ENCODE measurements at regions not wholly inside any gene's neighbourhood (a gene's known extent, or its start where the extent isn't known, plus 50 kb on each side); places are given as distances from the start of the nearest gene placed in this dataset.
"Not testable (repeated sequence)": the region's sequence is repeated elsewhere in the genome, so short reads cannot be mapped to it uniquely, and the experiment has no call there.

GRCh38 chr10:28471652-28472050, 61.3 kb upstream of the WAC start:
- WGBS, 2 donors, result 91 to 92% methylated on average over 6 of the region's 6 CpGs
- no peak for TF ChIP-seq POLR2A (IDR thresholded peaks at IDR 0.05)
- no peak for TF ChIP-seq EP300 (IDR thresholded peaks at IDR 0.05)
- no peaks in the 10 kb centered on the region for H3K4me1 ChIP-seq
- no peaks in the 10 kb centered on the region for H3K9me3 ChIP-seq
- no peak overlapping the region for H3K4me3 ChIP-seq
- no peaks in the 10 kb centered on the region for H3K36me3 ChIP-seq
- intact Hi-C loops (cut with DNase I), result no loop called here
- no peaks in the 10 kb centered on the region for H3K27me3 ChIP-seq
- no peak overlapping the region for H3K27ac ChIP-seq
- DNase-seq, result no peak

- DNase-seq, result no peak
- Histone ChIP-seq H3K27me3 (no peaks in the 10 kb centered on the region), H3K4me1 (no peaks in the 10 kb centered on the region), H3K4me3 (no peak overlapping the region), H3K27ac (no peak overlapping the region), H3K36me3 (no peaks in the 10 kb centered on the region), H3K9me3 (no peaks in the 10 kb centered on the region)
- TF ChIP-seq POLR2A (IDR thresholded peaks at IDR 0.05) (no peak), POLR2AphosphoS5 (IDR thresholded peaks at IDR 0.05) (no peak), EP300 (IDR thresholded peaks at IDR 0.05) (no peak), CTCF (IDR thresholded peaks at IDR 0.05) (no peak)
- intact Hi-C loops (cut with DNase I), result no loop called here
- 37 to 43% methylated on average over 1 of the region's 1 CpG for WGBS, 2 donors
Observed at GRCh38 chr10:28478646-28479045, 54.3 kb upstream of the WAC start.

GRCh38 chr10:28479425-28479865, 53.5 kb upstream of the WAC start:
- 54 to 72% methylated on average over 5 of the region's 5 CpGs for WGBS, 2 donors
- H3K4me1 ChIP-seq, result no peaks in the 10 kb centered on the region
- H3K36me3 ChIP-seq, result no peaks in the 10 kb centered on the region
- no peak overlapping the region for H3K4me3 ChIP-seq
- H3K9me3 ChIP-seq, result no peaks in the 10 kb centered on the region
- intact Hi-C loops (cut with DNase I), result no loop called here
- no peak for TF ChIP-seq POLR2A (IDR thresholded peaks at IDR 0.05)
- TF ChIP-seq POLR2AphosphoS5 (IDR thresholded peaks at IDR 0.05), result no peak
- no peak for TF ChIP-seq CTCF (IDR thresholded peaks at IDR 0.05)
- no peak for TF ChIP-seq EP300 (IDR thresholded peaks at IDR 0.05)
- no peaks in the 10 kb centered on the region for H3K27me3 ChIP-seq
- DNase-seq, result no peak
- H3K27ac ChIP-seq, result no peak overlapping the region

GRCh38 chr10:28479927-28480627, 52.8 kb upstream of the WAC start:
- TF ChIP-seq POLR2A (IDR thresholded peaks at IDR 0.05) (no peak), EP300 (IDR thresholded peaks at IDR 0.05) (no peak), CTCF (IDR thresholded peaks at IDR 0.05) (no peak), POLR2AphosphoS5 (IDR thresholded peaks at IDR 0.05) (no peak)
- H3K27me3 ChIP-seq, result no peaks in the 10 kb centered on the region
- 90 to 92% methylated on average over 4 of the region's 4 CpGs for WGBS, 2 donors
- no peak for DNase-seq
- H3K9me3 ChIP-seq, result no peaks in the 10 kb centered on the region
- H3K36me3 ChIP-seq, result no peaks in the 10 kb centered on the region
- no peaks in the 10 kb centered on the region for H3K4me1 ChIP-seq
- intact Hi-C loops (cut with DNase I), result no loop called here
- no peak overlapping the region for H3K4me3 ChIP-seq
- no peak overlapping the region for H3K27ac ChIP-seq

- Histone ChIP-seq H3K9me3 (no peaks in the 10 kb centered on the region), H3K4me3 (no peak overlapping the region), H3K27ac (no peak overlapping the region), H3K4me1 (no peaks in the 10 kb centered on the region), H3K36me3 (no peaks in the 10 kb centered on the region), H3K27me3 (no peaks in the 10 kb centered on the region)
- WGBS, 2 donors, result 90 to 92% methylated on average over 3 of the region's 3 CpGs
- intact Hi-C loops (cut with DNase I), result no loop called here
- DNase-seq, result no peak
- no peak for TF ChIP-seq CTCF (IDR thresholded peaks at IDR 0.05)
- TF ChIP-seq POLR2AphosphoS5 (IDR thresholded peaks at IDR 0.05), result no peak
- no peak for TF ChIP-seq EP300 (IDR thresholded peaks at IDR 0.05)
- TF ChIP-seq POLR2A (IDR thresholded peaks at IDR 0.05), result no peak
Observed at GRCh38 chr10:28480628-28480965, 52.3 kb upstream of the WAC start.

- H3K4me1 ChIP-seq; H3K27ac ChIP-seq; H3K27me3 ChIP-seq; intact Hi-C loops (cut with DNase I); DNase-seq; H3K9me3 ChIP-seq; H3K4me3 ChIP-seq; H3K36me3 ChIP-seq: not testable (repeated sequence)
- 79 to 86% methylated on average over 5 of the region's 5 CpGs for WGBS, 2 donors
Observed at GRCh38 chr10:28481346-28481745, 51.6 kb upstream of the WAC start.
